ENCODE measurements at regions not wholly inside any gene's neighbourhood (a gene's known extent, or its start where the extent isn't known, plus 50 kb on each side); places are given as distances from the start of the nearest gene placed in this dataset.

- no peaks in the 10 kb centered on the region for H3K9me3 ChIP-seq
- FAIRE-seq (no peak), ATAC-seq (no peak), DNase-seq (no peak)
- no peak overlapping the region for H3K27ac ChIP-seq
- 35 to 39% methylated on average over 4 of the region's 4 CpGs for WGBS, 2 donors
- H3K36me3 ChIP-seq = no peaks in the 10 kb centered on the region
- intact Hi-C loops (cut with DNase I) = no loop called here
- no peak overlapping the region for H3K4me3 ChIP-seq
- TF ChIP-seq CTCF (IDR thresholded peaks at IDR 0.05) = no peak
- peaks cover 0 to 3% (median 0%) of the 10 kb centered on the region in 4 donors for H3K27me3 ChIP-seq
- H3K4me1 ChIP-seq = no peaks in the 10 kb centered on the region
These were observed 879.5 kb downstream of the SORCS1 start for GRCh38 chr10:106284802-106285587.

- H3K36me3 ChIP-seq = no peaks in the 10 kb centered on the region
- intact Hi-C loops (cut with DNase I) = no loop called here
- peaks cover 0 to 3% (median 0%) of the 10 kb centered on the region in 4 donors for H3K27me3 ChIP-seq
- no peak overlapping the region for H3K27ac ChIP-seq
- FAIRE-seq (no peak), ATAC-seq (no peak), DNase-seq (no peak)
- TF ChIP-seq CTCF (IDR thresholded peaks at IDR 0.05) = no peak
- H3K9me3 ChIP-seq = no peaks in the 10 kb centered on the region
- no peaks in the 10 kb centered on the region for H3K4me1 ChIP-seq
- 46 to 51% methylated on average over 7 of the region's 7 CpGs for WGBS, 2 donors
- H3K4me3 ChIP-seq = no peak overlapping the region
These were observed 883.5 kb downstream of the SORCS1 start for GRCh38 chr10:106280896-106281460.

- Histone ChIP-seq H3K4me3 (no peak overlapping the region), H3K27me3 (peaks cover 0 to 3% (median 0%) of the 10 kb centered on the region in 4 donors), H3K4me1 (no peaks in the 10 kb centered on the region), H3K36me3 (no peaks in the 10 kb centered on the region), H3K27ac (no peak overlapping the region), H3K9me3 (no peaks in the 10 kb centered on the region)
- no peak for ATAC-seq
- DNase-seq = no peak
- FAIRE-seq = no peak
- intact Hi-C loops (cut with DNase I) = no loop called here
- no peak for TF ChIP-seq CTCF (IDR thresholded peaks at IDR 0.05)
- 42 to 50% methylated on average over 1 of the region's 1 CpG for WGBS, 2 donors
These were observed 886.1 kb downstream of the SORCS1 start for GRCh38 chr10:106278383-106278782.

GRCh38 chr10:106271237-106271636 is 893.3 kb downstream of the SORCS1 start:
- no peaks in the 10 kb centered on the region for H3K36me3 ChIP-seq
- H3K9me3 ChIP-seq = no peaks in the 10 kb centered on the region
- WGBS, 2 donors = 64 to 77% methylated on average over 3 of the region's 3 CpGs
- FAIRE-seq = no peak
- H3K27ac ChIP-seq = no peak overlapping the region
- intact Hi-C loops (cut with DNase I) = no loop called here
- no peaks in the 10 kb centered on the region for H3K4me1 ChIP-seq
- no peak for DNase-seq
- no peak for TF ChIP-seq CTCF (IDR thresholded peaks at IDR 0.05)
- H3K27me3 ChIP-seq = no peaks in the 10 kb centered on the region
- no peak for ATAC-seq
- no peak overlapping the region for H3K4me3 ChIP-seq

- no peak for ATAC-seq
- DNase-seq = no peak
- Histone ChIP-seq H3K4me1 (no peaks in the 10 kb centered on the region), H3K27ac (no peak overlapping the region), H3K9me3 (no peaks in the 10 kb centered on the region), H3K36me3 (no peaks in the 10 kb centered on the region), H3K4me3 (no peak overlapping the region), H3K27me3 (peaks cover 0 to under 1% (median 0%) of the 10 kb centered on the region in 4 donors)
- FAIRE-seq = no peak
- WGBS, 2 donors = 68% methylated on average over 2 of the region's 2 CpGs
- intact Hi-C loops (cut with DNase I) = no loop called here
- no peak for TF ChIP-seq CTCF (IDR thresholded peaks at IDR 0.05)
These were observed 896.5 kb downstream of the SORCS1 start for GRCh38 chr10:106268000-106268399.
